ENCODE measurements at regions not wholly inside any gene's neighbourhood (a gene's known extent, or its start where the extent isn't known, plus 50 kb on each side); places are given as distances from the start of the nearest gene placed in this dataset.

DNA sequence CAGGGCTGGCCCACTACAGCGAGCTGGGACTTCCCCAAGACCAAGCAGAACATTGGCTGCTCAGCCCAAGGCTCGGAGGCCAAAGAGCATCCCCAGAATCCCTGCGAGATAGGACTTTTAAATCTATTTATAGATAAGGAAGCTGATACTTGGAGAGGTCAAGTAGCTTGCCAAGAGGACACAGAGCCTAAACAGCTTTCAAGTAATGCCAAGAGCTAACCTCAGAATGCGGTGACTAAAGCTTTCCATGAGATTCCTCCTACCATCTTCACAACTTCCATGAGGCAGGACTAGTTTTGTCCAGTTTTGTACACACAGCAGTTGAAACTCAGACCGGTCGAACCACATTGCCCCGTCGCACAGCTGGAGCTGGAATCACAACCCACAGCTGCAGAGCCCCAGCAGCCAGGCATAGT is 168.1 kb upstream of the TOP1 start:
- TF ChIP-seq EZH2 (IDR thresholded peaks at IDR 0.05): no peak
- no peak for TF ChIP-seq POLR2AphosphoS5 (IDR thresholded peaks at IDR 0.05; ENCODE audit: borderline replicate concordance, low read depth, low read length)
